ENCODE measurements at regions not wholly inside any gene's neighbourhood (a gene's known extent, or its start where the extent isn't known, plus 50 kb on each side); places are given as distances from the start of the nearest gene placed in this dataset.

DNA sequence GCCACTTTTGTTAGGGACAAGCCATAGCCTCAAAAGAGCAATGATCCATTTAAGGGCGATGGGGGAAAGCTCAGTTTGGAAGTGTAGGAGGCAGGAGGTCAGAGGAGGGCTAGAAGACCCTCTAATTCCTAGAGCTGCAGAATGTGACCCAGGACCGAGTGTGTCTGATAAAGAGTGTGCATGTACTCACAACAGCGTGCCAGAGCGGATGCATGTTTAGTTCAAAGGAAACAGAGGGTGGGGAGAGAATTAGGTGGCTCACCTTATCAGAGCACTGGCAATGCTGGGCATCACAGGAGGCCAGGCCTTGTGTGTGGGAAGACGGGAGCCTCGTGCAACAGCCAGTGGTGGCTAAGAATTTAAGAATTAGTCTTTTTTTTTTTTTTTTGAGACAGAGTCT, 133.9 kb upstream of the COBL start:
- TF ChIP-seq POLR2A (IDR thresholded peaks at IDR 0.05) = no peak
- no peak for TF ChIP-seq CTCF (IDR thresholded peaks at IDR 0.05)

Data from body of pancreas (tissue), 4 donors.